GM12892 (cell line): ENCODE measurements at regions not wholly inside any gene's neighbourhood (a gene's known extent, or its start where the extent isn't known, plus 50 kb on each side); places are given as distances from the start of the nearest gene placed in this dataset.

Source experiments
- POLR2A ChIP-seq: IDR thresholded peaks from 2 replicates; pipeline ENCODE4 v1.6.1; 2011; ENCODE audit warnings: low read depth, low read length, control low read depth
- POLR2AphosphoS5 ChIP-seq: IDR thresholded peaks from 2 replicates; pipeline ENCODE4 v1.6.1; 2011; ENCODE audit warnings: low read depth, low read length, control low read depth
- TAF1 ChIP-seq: IDR thresholded peaks from 2 replicates; pipeline ENCODE4 v1.6.1; 2011; ENCODE audit warnings: low read depth, mild to moderate bottlenecking, control low read depth, low read length, borderline replicate concordance

- TF ChIP-seq POLR2A (no peak), POLR2AphosphoS5 (no peak), TAF1 (no peak)
Measured at GRCh38 chr1:22271847-22272801, 129.2 kb upstream of the WNT4 start.
